COLO668 (cell line): ENCODE measurements at regions not wholly inside any gene's neighbourhood (a gene's known extent, or its start where the extent isn't known, plus 50 kb on each side); places are given as distances from the start of the nearest gene placed in this dataset.

Experiments
- DNase-seq: peaks from one replicate; lab custom pipeline; 2025; ENCODE audit not compliant: unreplicated experiment; lab: John Stamatoyannopoulos, UW

- no peak for DNase-seq
Measured at GRCh38 chr2:64398516-64399129, 55.3 kb upstream of the LGALSL start.

- no peak for DNase-seq
Measured at GRCh38 chr2:64399521-64399920, 54.4 kb upstream of the LGALSL start.

GRCh38 chr2:64400105-64400728 is 53.7 kb upstream of the LGALSL start:
- DNase-seq: no peak

- peak; percentile 15 for DNase-seq
Measured at GRCh38 chr2:64400733-64401528, 53.0 kb upstream of the LGALSL start.

GRCh38 chr2:64401529-64401880 is 52.5 kb upstream of the LGALSL start:
- no peak for DNase-seq

- DNase-seq: no peak
Measured at GRCh38 chr2:64402876-64403275, 51.1 kb upstream of the LGALSL start.

- DNase-seq: no peak
Measured at GRCh38 chr2:64403426-64403825, 50.5 kb upstream of the LGALSL start.

- DNase-seq: no peak
Measured at GRCh38 chr2:64404002-64404731, 49.8 kb upstream of the LGALSL start.
